Smooth muscle cell (in vitro differentiated cells): ENCODE measurements at regions not wholly inside any gene's neighbourhood (a gene's known extent, or its start where the extent isn't known, plus 50 kb on each side); places are given as distances from the start of the nearest gene placed in this dataset.

Source experiments
- DNase-seq: peaks from one replicate; lab custom pipeline; 2025; ENCODE audit not compliant: unreplicated experiment; lab: John Stamatoyannopoulos, UW
- H2AFZ ChIP-seq: fragments of 200-600 bp; sonication (generic); 2 replicates; pipeline ENCODE4 v1.6.0; 2016; ENCODE audit warnings: antibody characterized with exemption, low read depth, mild to moderate bottlenecking
- H3F3A ChIP-seq: fragments of 200-600 bp; sonication (generic); 2 replicates; pipeline ENCODE4 v1.6.0; 2017; ENCODE audit warnings: antibody characterized with exemption, low read depth
- H3K27ac ChIP-seq: fragments of 200-600 bp; sonication (generic); 2 replicates; pipeline ENCODE4 v1.5.1; 2016; ENCODE audit warnings: low read depth, mild to moderate bottlenecking
- H3K27me3 ChIP-seq: fragments of 200-600 bp; sonication (generic); 2 replicates; pipeline ENCODE4 v1.6.1; 2016; ENCODE audit warnings: low read depth, mild to moderate bottlenecking
- H3K36me3 ChIP-seq: fragments of 200-600 bp; sonication (generic); 2 replicates; pipeline ENCODE4 v1.5.1; 2016; ENCODE audit warnings: low read depth
- H3K4me1 ChIP-seq: fragments of 200-600 bp; sonication (generic); 2 replicates; pipeline ENCODE4 v1.5.1; 2016; ENCODE audit warnings: low read depth
- H3K4me2 ChIP-seq: fragments of 200-600 bp; sonication (generic); 2 replicates; pipeline ENCODE4 v1.6.0; 2016; ENCODE audit warnings: mild to moderate bottlenecking
- H3K4me3 ChIP-seq: fragments of 200-600 bp; sonication (generic); 2 replicates; pipeline ENCODE4 v1.5.1; 2016; ENCODE audit warnings: mild to moderate bottlenecking
- H3K79me2 ChIP-seq: fragments of 200-600 bp; sonication (generic); 2 replicates; pipeline ENCODE4 v1.6.0; 2016; ENCODE audit warnings: low read depth, mild to moderate bottlenecking
- H3K9ac ChIP-seq: fragments of 200-600 bp; sonication (generic); 2 replicates; pipeline ENCODE4 v1.6.0; 2016; ENCODE audit warnings: low read depth
- H3K9me3 ChIP-seq: fragments of 200-600 bp; sonication (generic); replicated peaks from 2 replicates; pipeline ENCODE4 v1.5.1; 2016; ENCODE audit warnings: low read depth
- H4K20me1 ChIP-seq: fragments of 200-600 bp; sonication (generic); 2 replicates; pipeline ENCODE4 v1.6.0; 2016; ENCODE audit warnings: low read depth
- CTCF ChIP-seq: fragments of 200-600 bp; sonication (generic); IDR thresholded peaks from 2 replicates; pipeline ENCODE4 v1.5.1; 2017; ENCODE audit warnings: borderline replicate concordance, mild to moderate bottlenecking, antibody characterized with exemption; ENCODE audit not compliant: insufficient read depth, poor library complexity, severe bottlenecking
- WGBS: methylation state at CpG from one replicate; pipeline ENCODE4 v1.1.7; 2016; ENCODE audit warnings: low lambda C conversion rate; 5-methylcytosine and 5-hydroxymethylcytosine counted together

GRCh38 chr5:147997486-147997885 lies 66.3 kb upstream of the SPINK5 start:
- Histone ChIP-seq H3K4me1 (no peaks in the 10 kb centered on the region), H3K4me2 (no peak overlapping the region), H3F3A (no peaks in the 10 kb centered on the region), H3K9ac (no peak overlapping the region), H2AFZ (no peak overlapping the region), H3K27ac (no peak overlapping the region), H3K79me2 (no peaks in the 10 kb centered on the region), H3K4me3 (no peak overlapping the region), H3K36me3 (peaks cover 9% of the 10 kb centered on the region), H4K20me1 (no peaks in the 10 kb centered on the region), H3K27me3 (no peaks in the 10 kb centered on the region), H3K9me3 (peaks cover 13% of the 10 kb centered on the region)
- WGBS: 20% methylated on average over 3 of the region's 3 CpGs
- TF ChIP-seq CTCF: no peak
- DNase-seq: no peak

- TF ChIP-seq CTCF: no peak
Observed at GRCh38 chr5:147996379-147996778, 67.4 kb upstream of the SPINK5 start.

GRCh38 chr5:147995846-147996245 lies 67.9 kb upstream of the SPINK5 start:
- H3K9me3 ChIP-seq: peaks cover 3% of the 10 kb centered on the region
- no peaks in the 10 kb centered on the region for H4K20me1 ChIP-seq
- no peaks in the 10 kb centered on the region for H3K4me1 ChIP-seq
- H3K36me3 ChIP-seq: no peaks in the 10 kb centered on the region
- H3K79me2 ChIP-seq: no peaks in the 10 kb centered on the region
- no peak for TF ChIP-seq CTCF
- no peak overlapping the region for H3K9ac ChIP-seq
- H3K4me2 ChIP-seq: no peak overlapping the region
- no peak overlapping the region for H2AFZ ChIP-seq
- DNase-seq: no peak
- whole genome bisulfite sequencing: 90% methylated on average over 4 of the region's 4 CpGs
- H3K27ac ChIP-seq: no peak overlapping the region
- no peaks in the 10 kb centered on the region for H3K27me3 ChIP-seq
- no peaks in the 10 kb centered on the region for H3F3A ChIP-seq
- no peak overlapping the region for H3K4me3 ChIP-seq

More at GRCh38 chr5:147996379-147996778, 67.4 kb upstream of the SPINK5 start:
- Histone ChIP-seq H3K9me3 (peaks cover 6% of the 10 kb centered on the region), H3K4me2 (no peak overlapping the region), H3K9ac (no peak overlapping the region), H4K20me1 (no peaks in the 10 kb centered on the region), H3K79me2 (no peaks in the 10 kb centered on the region), H3K4me1 (no peaks in the 10 kb centered on the region), H3K27ac (no peak overlapping the region), H3F3A (no peaks in the 10 kb centered on the region), H3K27me3 (no peaks in the 10 kb centered on the region), H3K4me3 (no peak overlapping the region), H3K36me3 (peaks cover 3% of the 10 kb centered on the region), H2AFZ (no peak overlapping the region)
- DNase-seq: no peak
- 93% methylated on average over 5 of the region's 5 CpGs for WGBS

- H3K4me1 ChIP-seq: peaks cover 6% of the 10 kb centered on the region
- H3K9me3 ChIP-seq: no peaks in the 10 kb centered on the region
- no peak overlapping the region for H3K9ac ChIP-seq
- no peaks in the 10 kb centered on the region for H4K20me1 ChIP-seq
- H3K4me3 ChIP-seq: no peak overlapping the region
- H3K4me2 ChIP-seq: no peak overlapping the region
- no peak for TF ChIP-seq CTCF
- H3K36me3 ChIP-seq: no peaks in the 10 kb centered on the region
- no peak for DNase-seq
- no peaks in the 10 kb centered on the region for H3K27me3 ChIP-seq
- H3F3A ChIP-seq: no peaks in the 10 kb centered on the region
- no peak overlapping the region for H2AFZ ChIP-seq
- no peaks in the 10 kb centered on the region for H3K79me2 ChIP-seq
- H3K27ac ChIP-seq: no peak overlapping the region
Observed at GRCh38 chr5:147989994-147990393, 73.8 kb upstream of the SPINK5 start.
